Keratinocyte (primary cell): ENCODE measurements at regions not wholly inside any gene's neighbourhood (a gene's known extent, or its start where the extent isn't known, plus 50 kb on each side); places are given as distances from the start of the nearest gene placed in this dataset.

ENCODE experiments used
- DNase-seq: peaks from one replicate; pipeline ENCODE4 v3.0.0-alpha.2; 2011; ENCODE audit warnings: low read depth, missing footprints, low spot score
- FAIRE-seq: peaks from 2 replicates; lab custom pipeline; 2011; peaks lifted over from hg19 to GRCh38; lab: Jason Lieb, UNC
- H2AFZ ChIP-seq: 2 replicates; pipeline ENCODE4 v1.6.0; 2012; ENCODE audit warnings: low read length, control low read depth, inconsistent platforms; ENCODE audit not compliant: control insufficient read depth
- H3K27ac ChIP-seq: 2 replicates; pipeline ENCODE4 v1.5.1; 2011; ENCODE audit warnings: low read length; ENCODE audit not compliant: control insufficient read depth, insufficient read depth
- H3K27me3 ChIP-seq: 3 replicates; pipeline ENCODE4 v1.6.0; 2011; ENCODE audit warnings: low read length; ENCODE audit not compliant: control insufficient read depth, insufficient read depth; ENCODE audit errors: extremely low read depth
- H3K36me3 ChIP-seq, 2 experiments: 2 replicates in 1 of 2; 3 replicates in 1 of 2; pipeline ENCODE4 v1.5.1; 2011; ENCODE audit warnings: low read length in 2 of 2, mild to moderate bottlenecking in 1 of 2; ENCODE audit not compliant: control insufficient read depth in 2 of 2, insufficient read depth in 2 of 2; ENCODE audit errors: extremely low read depth in 1 of 2
- H3K4me1 ChIP-seq: 3 replicates; pipeline ENCODE4 v1.5.1; 2011; ENCODE audit warnings: low read length; ENCODE audit not compliant: control insufficient read depth, insufficient read depth; ENCODE audit errors: extremely low read depth
- H3K4me2 ChIP-seq: 3 replicates; pipeline ENCODE4 v1.6.0; 2011; ENCODE audit warnings: low read depth, low read length; ENCODE audit not compliant: control insufficient read depth, insufficient read depth; ENCODE audit errors: extremely low read depth
- H3K4me3 ChIP-seq, 3 experiments: fragments of 200-600 bp in 1 of 3; sonication (generic) in 1 of 3; 2 replicates in 2 of 3; 3 replicates in 1 of 3; pipeline ENCODE4 v1.5.1; 2011 to 2016; ENCODE audit warnings: low read length in 3 of 3, mild to moderate bottlenecking in 3 of 3, control low read depth in 2 of 3, inconsistent platforms in 1 of 3, low read depth in 1 of 3, mixed read lengths in 1 of 3, mixed run types in 1 of 3, moderate library complexity in 1 of 3; ENCODE audit not compliant: control insufficient read depth in 2 of 3, insufficient read depth in 2 of 3; ENCODE audit errors: extremely low read depth in 1 of 3
- H3K79me2 ChIP-seq: 2 replicates; pipeline ENCODE4 v1.6.0; 2012; ENCODE audit warnings: low read length; ENCODE audit not compliant: control insufficient read depth, insufficient read depth
- H3K9ac ChIP-seq: 3 replicates; pipeline ENCODE4 v1.6.0; 2011; ENCODE audit warnings: low read length; ENCODE audit not compliant: control insufficient read depth, insufficient read depth; ENCODE audit errors: extremely low read depth
- H3K9me1 ChIP-seq: 3 replicates; pipeline ENCODE4 v1.6.0; 2011; ENCODE audit warnings: low read length; ENCODE audit not compliant: control insufficient read depth, insufficient read depth; ENCODE audit errors: extremely low read depth
- H3K9me3 ChIP-seq: 2 replicates; pipeline ENCODE4 v1.5.1; 2012; ENCODE audit warnings: low read depth, low read length; ENCODE audit not compliant: control insufficient read depth
- H4K20me1 ChIP-seq: 3 replicates; pipeline ENCODE4 v1.6.0; 2011; ENCODE audit warnings: low read length; ENCODE audit not compliant: control insufficient read depth, insufficient read depth; ENCODE audit errors: extremely low read depth
- CTCF ChIP-seq, 3 experiments: IDR thresholded peaks in 1 of 3; conservative IDR thresholded peaks in 1 of 3; optimal IDR thresholded peaks in 1 of 3; 2 replicates in 2 of 3; 3 replicates in 1 of 3; pipeline versions ENCODE3 to v1.5.1; 2011; ENCODE audit warnings: low read length in 3 of 3, mild to moderate bottlenecking in 3 of 3, moderate library complexity in 2 of 3, control low read depth in 1 of 3, inconsistent platforms in 1 of 3; ENCODE audit not compliant: insufficient read depth in 2 of 3; ENCODE audit errors: extremely low read depth in 1 of 3
- EZH2 ChIP-seq: IDR thresholded peaks from one replicate; pipeline ENCODE4 v1.6.1; 2012; ENCODE audit warnings: inconsistent platforms, mild to moderate bottlenecking, low read length, moderate library complexity
- dilution Hi-C: fragments of 300-500 bp; cut with MboI; formaldehyde crosslinking; loops from one replicate; pipeline ENCODE4 v1.7.0; 2020; ENCODE audit warnings: low sequenced_read_pairs; ENCODE audit not compliant: extremely low pct_ligation_motif_present

- Histone ChIP-seq H3K27me3 (no peaks in the 10 kb centered on the region), H3K36me3 (no peaks in the 10 kb centered on the region), H4K20me1 (no peaks in the 10 kb centered on the region), H3K9me3 (no peaks in the 10 kb centered on the region), H3K4me1 (peaks cover 12% of the 10 kb centered on the region), H3K9ac (no peak overlapping the region), H3K9me1 (no peaks in the 10 kb centered on the region), H2AFZ (no peak overlapping the region), H3K4me2 (no peak overlapping the region), H3K79me2 (no peaks in the 10 kb centered on the region), H3K4me3 (no peak overlapping the region), H3K27ac (no peak overlapping the region)
- dilution Hi-C loops: no loop called here
- TF ChIP-seq EZH2: no peak
- no peak for TF ChIP-seq CTCF (optimal IDR thresholded peaks at IDR 0.05 in 1 of 3, IDR thresholded peaks at IDR 0.05 in 1 of 3, conservative IDR thresholded peaks at IDR 0.05 in 1 of 3; ENCODE audit: extremely low read depth in 1 of 3, insufficient read depth in 2 of 3, low read length in 3 of 3)
- FAIRE-seq (no peak), DNase-seq (no peak)
Measured at GRCh38 chr2:34552337-34552736, 953.2 kb upstream of the FAM98A start.

- H3K9me1 ChIP-seq: no peaks in the 10 kb centered on the region
- H3K27me3 ChIP-seq: no peaks in the 10 kb centered on the region
- no peaks in the 10 kb centered on the region for H3K79me2 ChIP-seq
- peak overlapping the region; percentile 66 for H3K4me2 ChIP-seq
- H3K4me3 ChIP-seq: peak overlapping the region in 1 of 3 experiments; percentile 10
- H4K20me1 ChIP-seq: no peaks in the 10 kb centered on the region
- dilution Hi-C loops: no loop called here
- H3K36me3 ChIP-seq: no peaks in the 10 kb centered on the region
- peak overlapping the region; percentile 86 for H3K27ac ChIP-seq
- H3K9me3 ChIP-seq: no peaks in the 10 kb centered on the region
- FAIRE-seq (peak; percentile 85), DNase-seq (peak; percentile 77)
- no peak overlapping the region for H3K9ac ChIP-seq
- no peak for TF ChIP-seq EZH2
- TF ChIP-seq CTCF (optimal IDR thresholded peaks at IDR 0.05 in 1 of 3, IDR thresholded peaks at IDR 0.05 in 1 of 3, conservative IDR thresholded peaks at IDR 0.05 in 1 of 3; ENCODE audit: extremely low read depth in 1 of 3, insufficient read depth in 2 of 3, low read length in 3 of 3): no peak
- H2AFZ ChIP-seq: peak overlapping the region; percentile 58
- H3K4me1 ChIP-seq: peaks cover 12% of the 10 kb centered on the region
Measured at GRCh38 chr2:34549710-34550345, 950.7 kb upstream of the FAM98A start.
